SJSA1 (cell line): ENCODE measurements at regions not wholly inside any gene's neighbourhood (a gene's known extent, or its start where the extent isn't known, plus 50 kb on each side); places are given as distances from the start of the nearest gene placed in this dataset.

Experiments
- DNase-seq, 2 experiments: peaks; one replicate each; pipeline ENCODE4 v3.0.0-alpha.2; 2015 to 2020; ENCODE audit warnings: low spot score in 2 of 2, low read depth in 1 of 2
- H3K27ac ChIP-seq: fragments of 250-450 bp; sonication (Bioruptor Pico); 2 replicates; pipeline ENCODE4 v1.5.1; 2020; ENCODE audit warnings: mild to moderate bottlenecking, moderate library complexity
- H3K27me3 ChIP-seq: fragments of 250-450 bp; sonication (Bioruptor Pico); replicated peaks from 2 replicates; pipeline ENCODE4 v1.5.1; 2020; ENCODE audit warnings: mild to moderate bottlenecking, moderate library complexity
- H3K36me3 ChIP-seq: fragments of 250-450 bp; sonication (Bioruptor Pico); 2 replicates; pipeline ENCODE4 v1.5.1; 2020; ENCODE audit warnings: mild to moderate bottlenecking
- H3K4me1 ChIP-seq: fragments of 250-450 bp; sonication (Bioruptor Pico); replicated peaks from 2 replicates; pipeline ENCODE4 v1.6.1; 2021; ENCODE audit warnings: mild to moderate bottlenecking
- H3K4me3 ChIP-seq: fragments of 250-450 bp; sonication (Bioruptor Pico); 2 replicates; pipeline ENCODE4 v1.5.1; 2020; ENCODE audit warnings: mild to moderate bottlenecking
- H3K9me3 ChIP-seq: fragments of 250-450 bp; sonication (Bioruptor Pico); replicated peaks from 2 replicates; pipeline ENCODE4 v1.5.1; 2020; ENCODE audit warnings: mild to moderate bottlenecking

- no peaks in the 10 kb centered on the region for H3K4me1 ChIP-seq
- no peak overlapping the region for H3K4me3 ChIP-seq
- H3K27me3 ChIP-seq: no peaks in the 10 kb centered on the region
- H3K9me3 ChIP-seq: peaks cover 22% of the 10 kb centered on the region
- no peaks in the 10 kb centered on the region for H3K36me3 ChIP-seq
- peak in 1 of 2 experiments; percentile 44 for DNase-seq
- H3K27ac ChIP-seq: no peak overlapping the region
Observed at GRCh38 chr22:49295851-49296560, 531.7 kb downstream of the BRD1 start.

DNA sequence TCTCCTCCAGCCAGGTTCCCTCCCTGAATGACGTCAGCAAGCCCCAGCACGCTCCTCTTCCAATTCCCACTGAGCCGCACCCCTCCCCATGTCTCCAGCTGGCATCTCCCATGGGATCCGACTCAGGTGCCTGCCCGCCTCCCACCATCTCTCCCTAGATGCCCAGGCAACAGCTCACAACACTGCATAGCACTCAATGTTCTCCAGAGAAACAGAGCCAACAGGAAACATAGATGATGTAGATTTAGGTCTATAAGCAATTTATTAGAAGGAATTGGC, 532.3 kb downstream of the BRD1 start:
- H3K27me3 ChIP-seq: no peaks in the 10 kb centered on the region

DNA sequence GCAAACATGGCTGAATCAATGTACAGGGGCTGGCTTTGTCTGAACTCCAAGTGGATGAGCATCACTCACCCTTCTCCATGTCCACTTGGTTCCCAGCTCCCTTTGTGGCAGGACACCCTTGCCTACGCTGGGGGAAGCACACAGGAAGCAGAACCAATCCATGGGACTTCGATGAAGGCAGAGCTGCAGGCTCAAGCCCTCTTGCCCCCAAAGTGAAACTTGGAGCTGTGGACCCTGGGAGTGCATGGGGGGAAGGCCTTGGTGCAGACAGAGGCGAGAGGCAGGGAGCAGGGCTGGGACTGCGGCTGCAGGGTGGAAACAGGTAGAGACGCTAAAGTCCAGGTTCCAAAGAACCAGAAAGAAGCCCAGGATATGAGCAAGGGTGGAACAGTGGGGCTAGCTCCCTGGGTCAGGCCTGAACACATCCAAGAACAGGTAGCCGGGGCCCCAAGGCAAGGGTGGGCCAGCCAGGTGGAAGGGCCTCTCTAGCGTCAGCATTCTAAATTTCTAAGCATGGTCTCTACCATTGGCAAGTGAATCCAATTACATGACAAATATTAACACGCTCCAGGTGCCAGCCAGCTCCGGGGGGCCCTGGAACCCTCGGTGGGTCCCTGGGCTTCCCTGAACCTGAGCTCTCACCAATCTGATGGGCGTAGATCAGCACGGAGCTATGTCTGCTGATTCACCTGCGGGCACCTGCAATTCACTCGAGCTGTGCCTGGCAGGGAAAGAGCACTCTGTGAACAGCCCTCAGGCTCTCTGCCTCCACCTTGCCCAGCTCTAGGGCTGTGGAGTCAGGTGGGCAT, 532.8 kb downstream of the BRD1 start:
- Histone ChIP-seq H3K27ac (no peak overlapping the region), H3K4me1 (no peaks in the 10 kb centered on the region), H3K27me3 (no peaks in the 10 kb centered on the region), H3K9me3 (peaks cover 19% of the 10 kb centered on the region), H3K36me3 (no peaks in the 10 kb centered on the region), H3K4me3 (no peak overlapping the region)
- peak in 1 of 2 experiments; percentile 33 for DNase-seq

More for the DNA sequence above, 532.3 kb downstream of the BRD1 start:
- no peak overlapping the region for H3K27ac ChIP-seq
- no peak overlapping the region for H3K4me3 ChIP-seq
- H3K9me3 ChIP-seq: peaks cover 22% of the 10 kb centered on the region
- no peak for DNase-seq
- H3K4me1 ChIP-seq: no peaks in the 10 kb centered on the region
- no peaks in the 10 kb centered on the region for H3K36me3 ChIP-seq

DNA sequence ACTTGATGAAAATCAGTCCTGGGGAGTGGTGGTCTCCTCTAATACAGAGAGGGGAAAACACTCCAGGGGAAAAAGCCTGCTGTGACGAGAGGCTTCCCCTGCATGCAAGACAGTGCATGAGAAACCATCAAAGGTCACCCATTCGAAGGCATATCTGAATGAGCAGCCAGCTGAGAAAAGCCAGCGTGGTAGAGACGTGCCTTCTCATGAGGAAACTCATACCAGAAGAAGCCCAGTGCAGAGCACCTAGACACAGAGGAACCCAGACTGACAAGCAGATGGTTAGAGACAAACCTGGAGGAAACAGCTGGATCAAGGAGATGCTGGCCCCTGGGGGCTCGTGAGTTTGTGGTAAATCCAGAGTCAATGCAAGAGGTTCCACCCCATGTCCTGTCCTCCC, 534.8 kb downstream of the BRD1 start:
- Histone ChIP-seq H3K27ac (no peak overlapping the region), H3K36me3 (no peaks in the 10 kb centered on the region), H3K9me3 (peaks cover 19% of the 10 kb centered on the region)

GRCh38 chr22:49291781-49292180, 535.9 kb downstream of the BRD1 start:
- Histone ChIP-seq H3K27me3 (no peaks in the 10 kb centered on the region), H3K4me3 (no peak overlapping the region), H3K27ac (no peak overlapping the region), H3K36me3 (no peaks in the 10 kb centered on the region), H3K9me3 (peaks cover 19% of the 10 kb centered on the region), H3K4me1 (no peaks in the 10 kb centered on the region)
- peak in 1 of 2 experiments; percentile 13 for DNase-seq

More for the DNA sequence above, 534.8 kb downstream of the BRD1 start:
- H3K27me3 ChIP-seq: no peaks in the 10 kb centered on the region
- no peak overlapping the region for H3K4me3 ChIP-seq
- H3K4me1 ChIP-seq: no peaks in the 10 kb centered on the region
- peak in 1 of 2 experiments; percentile 24 for DNase-seq

DNA sequence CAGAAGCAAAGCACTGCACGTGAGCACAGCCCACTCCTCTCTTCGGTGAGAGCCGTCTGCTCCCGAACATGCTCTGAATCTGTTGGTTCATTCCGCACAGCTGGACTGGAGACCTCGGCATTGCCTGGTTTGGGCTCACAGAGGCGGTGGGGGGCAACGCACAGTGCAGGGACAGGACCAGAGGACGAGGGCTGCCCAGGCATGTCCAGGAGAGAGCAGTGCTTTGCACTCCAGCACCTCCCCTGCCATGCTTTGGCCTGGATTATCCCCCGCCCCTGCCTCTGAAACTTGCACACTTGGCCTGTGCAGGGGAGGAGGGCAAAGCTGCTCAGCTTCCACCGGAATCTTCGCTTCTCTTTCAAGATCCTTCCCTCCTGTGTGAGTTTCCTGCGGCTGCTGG, 536.5 kb downstream of the BRD1 start:
- Histone ChIP-seq H3K27ac (no peak overlapping the region), H3K4me1 (no peaks in the 10 kb centered on the region), H3K4me3 (no peak overlapping the region), H3K36me3 (no peaks in the 10 kb centered on the region), H3K9me3 (peaks cover 19% of the 10 kb centered on the region), H3K27me3 (no peaks in the 10 kb centered on the region)
- DNase-seq: peak in 1 of 2 experiments; percentile 35

GRCh38 chr22:49290711-49291110, 537.0 kb downstream of the BRD1 start:
- Histone ChIP-seq H3K36me3 (no peaks in the 10 kb centered on the region), H3K4me3 (no peak overlapping the region), H3K27ac (no peak overlapping the region), H3K27me3 (no peaks in the 10 kb centered on the region), H3K4me1 (no peaks in the 10 kb centered on the region), H3K9me3 (peaks cover 17% of the 10 kb centered on the region)
- DNase-seq: peak in 1 of 2 experiments; percentile 37

- Histone ChIP-seq H3K27me3 (no peaks in the 10 kb centered on the region), H3K4me3 (no peak overlapping the region), H3K9me3 (peaks cover 14% of the 10 kb centered on the region), H3K4me1 (no peaks in the 10 kb centered on the region), H3K36me3 (no peaks in the 10 kb centered on the region), H3K27ac (no peak overlapping the region)
- DNase-seq: peak in 1 of 2 experiments; percentile 30
Observed at GRCh38 chr22:49289822-49290679, 537.6 kb downstream of the BRD1 start.

- Histone ChIP-seq H3K36me3 (no peaks in the 10 kb centered on the region), H3K27me3 (no peaks in the 10 kb centered on the region), H3K9me3 (peaks cover 5% of the 10 kb centered on the region; the same call in 1 of the 2 replicates), H3K4me3 (no peak overlapping the region), H3K4me1 (no peaks in the 10 kb centered on the region), H3K27ac (no peak overlapping the region)
- no peak for DNase-seq
Observed at GRCh38 chr22:49286181-49286760, 541.4 kb downstream of the BRD1 start.

DNA sequence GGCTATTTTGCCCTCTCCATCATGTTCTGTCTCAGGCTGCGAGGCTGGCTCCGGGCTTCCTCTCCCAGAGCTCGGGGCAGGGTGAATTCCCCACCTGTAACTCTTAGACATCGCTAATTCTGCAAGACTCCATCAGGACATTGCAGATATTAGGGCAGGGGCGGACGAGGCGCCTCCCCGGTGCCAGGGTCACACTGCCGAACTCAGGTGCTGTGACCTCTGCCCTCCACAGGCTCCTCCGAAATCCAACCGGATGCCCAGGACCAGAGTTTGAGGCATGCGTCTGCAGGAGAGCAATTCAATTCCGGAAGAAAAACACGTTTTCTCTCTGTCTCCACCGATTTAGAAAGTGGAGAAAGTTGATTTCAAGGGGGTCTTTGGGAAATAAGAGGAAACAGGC, 542.7 kb downstream of the BRD1 start:
- Histone ChIP-seq H3K27ac (no peak overlapping the region), H3K9me3 (peaks cover 9% of the 10 kb centered on the region; the same call in 1 of the 2 replicates), H3K4me3 (no peak overlapping the region), H3K4me1 (no peaks in the 10 kb centered on the region), H3K36me3 (no peaks in the 10 kb centered on the region), H3K27me3 (no peaks in the 10 kb centered on the region)
- no peak for DNase-seq

GRCh38 chr22:49284056-49284784, 543.5 kb downstream of the BRD1 start:
- Histone ChIP-seq H3K27ac (no peak overlapping the region), H3K4me3 (no peak overlapping the region), H3K27me3 (no peaks in the 10 kb centered on the region), H3K36me3 (no peaks in the 10 kb centered on the region), H3K9me3 (peaks cover 9% of the 10 kb centered on the region; the same call in 1 of the 2 replicates), H3K4me1 (no peaks in the 10 kb centered on the region)
- no peak for DNase-seq

DNA sequence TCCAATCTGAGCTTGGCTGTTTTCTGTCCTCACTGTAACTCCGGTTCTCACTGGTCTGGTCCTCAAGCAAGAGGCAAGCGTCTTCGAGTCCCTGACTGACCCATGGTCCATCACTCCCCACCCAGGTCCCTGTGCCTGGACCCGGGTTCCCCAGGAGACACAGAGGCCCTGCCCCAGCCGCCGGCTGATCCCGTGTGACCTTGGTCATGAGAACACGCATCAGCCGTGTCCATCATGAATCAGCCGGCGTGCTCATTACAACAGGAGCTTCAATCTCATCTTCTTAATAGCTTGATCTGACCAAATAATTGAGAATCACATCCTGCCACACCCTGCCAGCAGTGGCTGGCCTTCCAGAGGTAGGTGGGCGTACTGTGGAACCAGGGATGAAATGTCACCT, 545.1 kb downstream of the BRD1 start:
- Histone ChIP-seq H3K27ac (no peak overlapping the region), H3K4me1 (no peaks in the 10 kb centered on the region), H3K36me3 (no peaks in the 10 kb centered on the region), H3K4me3 (no peak overlapping the region), H3K27me3 (no peaks in the 10 kb centered on the region), H3K9me3 (peaks cover 7% of the 10 kb centered on the region; the same call in 1 of the 2 replicates)
- no peak for DNase-seq
